Spleen (tissue), 11 donors: ENCODE measurements at regions not wholly inside any gene's neighbourhood (a gene's known extent, or its start where the extent isn't known, plus 50 kb on each side); places are given as distances from the start of the nearest gene placed in this dataset.

Experiments used
- DNase-seq: peaks from one replicate; pipeline ENCODE4 v3.0.0-alpha.2; 2020
- H3K27ac ChIP-seq, 8 donors: fragments of 200-600 bp; sonication (generic) in 7 of 8; 1 replicate in 4 of 8; 2 replicates in 4 of 8; pipeline versions ENCODE4 v1.5.0 to v1.8.0; 2016 to 2021; ENCODE audit warnings: inconsistent platforms in 4 of 8, mild to moderate bottlenecking in 4 of 8, moderate library complexity in 1 of 8
- H3K27me3 ChIP-seq, 7 donors: fragments of 200-600 bp; sonication (generic) in 6 of 7; replicated peaks in 1 of 7; 1 replicate in 4 of 7; 2 replicates in 3 of 7; pipeline versions ENCODE4 v1.5.0 to v1.8.0; 2016 to 2021; ENCODE audit warnings: inconsistent platforms in 3 of 7, mild to moderate bottlenecking in 1 of 7
- H3K36me3 ChIP-seq, 6 donors: fragments of 200-600 bp; sonication (generic) in 5 of 6; 1 replicate in 4 of 6; 2 replicates in 2 of 6; pipeline versions ENCODE4 v1.5.0 to v1.8.0; 2016 to 2021; ENCODE audit warnings: inconsistent platforms in 2 of 6
- H3K4me1 ChIP-seq, 6 donors: fragments of 200-600 bp; sonication (generic) in 5 of 6; 1 replicate in 3 of 6; 2 replicates in 3 of 6; pipeline versions ENCODE4 v1.5.0 to v1.8.0; 2016 to 2021; ENCODE audit warnings: inconsistent platforms in 3 of 6
- H3K4me3 ChIP-seq, 8 donors: fragments of 200-600 bp; sonication (generic) in 7 of 8; 1 replicate in 4 of 8; 2 replicates in 4 of 8; pipeline versions ENCODE4 v1.5.0 to v1.8.0; 2016 to 2021; ENCODE audit warnings: inconsistent platforms in 4 of 8, mild to moderate bottlenecking in 4 of 8, moderate library complexity in 2 of 8
- H3K9me3 ChIP-seq, 8 donors: fragments of 200-600 bp; sonication (generic) in 7 of 8; 1 replicate in 4 of 8; 2 replicates in 4 of 8; pipeline versions ENCODE4 v1.5.0 to v1.8.0; 2016 to 2021; ENCODE audit warnings: inconsistent platforms in 4 of 8
- CTCF ChIP-seq, 11 experiments: fragments of 200-600 bp in 7 of 11; fragments of 450-650 bp in 4 of 11; sonication (generic) in 4 of 11; IDR thresholded peaks in 8 of 11; conservative IDR thresholded peaks in 3 of 11; 1 replicate in 7 of 11; 2 replicates in 4 of 11; pipeline versions ENCODE4 v1.4.0 to v1.8.0; 2016 to 2021; ENCODE audit warnings: antibody characterized with exemption in 11 of 11, inconsistent platforms in 4 of 11, mild to moderate bottlenecking in 1 of 11
- POLR2A ChIP-seq, 3 donors: fragments of 450-650 bp; IDR thresholded peaks; one replicate each; pipeline ENCODE4 v1.5.1; 2017; ENCODE audit warnings: antibody characterized with exemption in 3 of 3, mild to moderate bottlenecking in 1 of 3
- POLR2AphosphoS5 ChIP-seq, 3 donors: sonication (generic); formaldehyde crosslinking; IDR thresholded peaks; one replicate each; pipeline ENCODE4 v1.5.1; 2017; ENCODE audit warnings: antibody characterized with exemption in 3 of 3
- WGBS, 5 donors: extraction: QIAGEN DNeasy Blood & Tissue Kit in 3 of 5; methylation state at CpG; one replicate each; pipeline versions ENCODE4 v1.1.5 to v1.1.7; 2013 to 2018; 5-methylcytosine and 5-hydroxymethylcytosine counted together
- intact Hi-C: fragments of 100-400 bp; cut with DNase I; formaldehyde crosslinking; loops from one replicate; pipeline ENCODE4 v1.15.0; 2023; ENCODE audit warnings: low total_unique reads
- donor health status: healthy with polysubstance abuse.
- donor health status: DM: no; HTN: no; CAD: no; lungs with moderate emphysema.
- donor health status: DM: no; HTN: no; CAD: no.
- donor health status: Bipolar disorder and iron deficiency.
- donor health status: healthy.
- donor health status: DM: no; HTN: no; CAD: no.
- donor health status: DM: yes; HTN: yes; CAD: no.

- WGBS, 5 donors, result 80 to 88% (median 87%) methylated on average over 5 of the region's 5 CpGs
- Histone ChIP-seq H3K36me3 (no peaks in the 10 kb centered on the region), H3K27me3 (no peaks in the 10 kb centered on the region), H3K4me3 (no peak overlapping the region), H3K4me1 (peaks cover 0 to 10% (median 0%) of the 10 kb centered on the region in 6 donors), H3K27ac (no peak overlapping the region), H3K9me3 (peaks cover 0 to 13% (median 6%) of the 10 kb centered on the region in 8 donors)
- intact Hi-C loops, result no loop called here
- DNase-seq, result no peak
- TF ChIP-seq POLR2AphosphoS5 (IDR thresholded peaks at IDR 0.05) (no peak), CTCF (IDR thresholded peaks at IDR 0.05 in 8 of 11, conservative IDR thresholded peaks at IDR 0.05 in 3 of 11) (no peak), POLR2A (IDR thresholded peaks at IDR 0.05) (no peak)
Measured at GRCh38 chr5:74095871-74096270, 469.9 kb downstream of the ARHGEF28 start.

- 72 to 93% (median 79%) methylated on average over 4 of the region's 4 CpGs for WGBS, 5 donors
- H3K4me3 ChIP-seq, result no peak overlapping the region
Measured at GRCh38 chr5:74094782-74095108, 468.7 kb downstream of the ARHGEF28 start.

GRCh38 chr5:74094096-74094781, 468.2 kb downstream of the ARHGEF28 start:
- Histone ChIP-seq H3K9me3 (peaks cover 0 to 4% (median under 1%) of the 10 kb centered on the region in 8 donors), H3K27me3 (no peaks in the 10 kb centered on the region), H3K27ac (no peak overlapping the region), H3K4me3 (no peak overlapping the region), H3K36me3 (no peaks in the 10 kb centered on the region), H3K4me1 (peaks cover 0 to 10% (median 0%) of the 10 kb centered on the region in 6 donors)
- 73 to 80% (median 75%) methylated on average over 5 of the region's 5 CpGs for WGBS, 5 donors
- TF ChIP-seq CTCF (IDR thresholded peaks at IDR 0.05 in 8 of 11, conservative IDR thresholded peaks at IDR 0.05 in 3 of 11) (no peak), POLR2A (IDR thresholded peaks at IDR 0.05) (no peak), POLR2AphosphoS5 (IDR thresholded peaks at IDR 0.05) (no peak)
- no peak for DNase-seq
- intact Hi-C loops, result no loop called here

More at GRCh38 chr5:74094782-74095108, 468.7 kb downstream of the ARHGEF28 start:
- H3K27ac ChIP-seq, result no peak overlapping the region
- no peaks in the 10 kb centered on the region for H3K27me3 ChIP-seq
- H3K4me1 ChIP-seq, result peaks cover 0 to 10% (median 0%) of the 10 kb centered on the region in 6 donors
- H3K9me3 ChIP-seq, result peaks cover 0 to 10% (median 3%) of the 10 kb centered on the region in 8 donors
- no peaks in the 10 kb centered on the region for H3K36me3 ChIP-seq
- DNase-seq, result no peak
- no peak for TF ChIP-seq CTCF (IDR thresholded peaks at IDR 0.05 in 8 of 11, conservative IDR thresholded peaks at IDR 0.05 in 3 of 11)
- TF ChIP-seq POLR2A (IDR thresholded peaks at IDR 0.05), result no peak
- TF ChIP-seq POLR2AphosphoS5 (IDR thresholded peaks at IDR 0.05), result no peak
- intact Hi-C loops, result no loop called here

GRCh38 chr5:74093561-74093960, 467.6 kb downstream of the ARHGEF28 start:
- intact Hi-C loops, result no loop called here
- Histone ChIP-seq H3K36me3 (no peaks in the 10 kb centered on the region), H3K9me3 (no peaks in the 10 kb centered on the region), H3K27ac (no peak overlapping the region), H3K27me3 (no peaks in the 10 kb centered on the region), H3K4me3 (no peak overlapping the region), H3K4me1 (peaks cover 0 to 10% (median 0%) of the 10 kb centered on the region in 6 donors)
- TF ChIP-seq POLR2A (IDR thresholded peaks at IDR 0.05) (no peak), POLR2AphosphoS5 (IDR thresholded peaks at IDR 0.05) (no peak), CTCF (IDR thresholded peaks at IDR 0.05 in 8 of 11, conservative IDR thresholded peaks at IDR 0.05 in 3 of 11) (no peak)
- WGBS, 5 donors, result 68 to 93% (median 89%) methylated on average over 2 of the region's 2 CpGs
- DNase-seq, result no peak
